H9 (cell line): ENCODE measurements at regions not wholly inside any gene's neighbourhood (a gene's known extent, or its start where the extent isn't known, plus 50 kb on each side); places are given as distances from the start of the nearest gene placed in this dataset.

Experiments
- DNase-seq: peaks from one replicate; pipeline ENCODE4 v3.0.0-alpha.2; 2017
- H2AFZ ChIP-seq: one replicate; pipeline ENCODE4 v1.6.1; 2013; ENCODE audit warnings: mild to moderate bottlenecking, low read length, control low read depth, moderate library complexity
- H2AK5ac ChIP-seq: 2 replicates; pipeline ENCODE4 v1.6.1; 2013; ENCODE audit warnings: low read length, control low read depth, mixed read lengths; ENCODE audit not compliant: insufficient read length
- H2BK120ac ChIP-seq: one replicate; pipeline ENCODE4 v1.6.1; 2013; ENCODE audit warnings: low read depth, mild to moderate bottlenecking, low read length, control low read depth, inconsistent platforms; ENCODE audit not compliant: poor library complexity, severe bottlenecking
- H2BK12ac ChIP-seq: 2 replicates; pipeline ENCODE4 v1.6.1; 2013; ENCODE audit warnings: low read length, control low read depth, mixed read lengths, low read depth; ENCODE audit not compliant: insufficient read length
- H2BK15ac ChIP-seq: 2 replicates; pipeline ENCODE4 v1.6.1; 2013; ENCODE audit warnings: low read depth, low read length, control low read depth
- H2BK20ac ChIP-seq: one replicate; pipeline ENCODE4 v1.6.1; 2013; ENCODE audit warnings: low read depth, mild to moderate bottlenecking, low read length, control low read depth, inconsistent platforms; ENCODE audit not compliant: poor library complexity, severe bottlenecking
- H2BK5ac ChIP-seq: 2 replicates; pipeline ENCODE4 v1.6.1; 2013; ENCODE audit warnings: low read length, control low read depth, mixed read lengths; ENCODE audit not compliant: insufficient read length
- H3K14ac ChIP-seq: 2 replicates; pipeline ENCODE4 v1.6.1; 2013; ENCODE audit warnings: low read length, control low read depth; ENCODE audit not compliant: insufficient read depth
- H3K18ac ChIP-seq: 2 replicates; pipeline ENCODE4 v1.6.1; 2013; ENCODE audit warnings: low read depth, mild to moderate bottlenecking, mixed read lengths, low read length, control low read depth; ENCODE audit not compliant: insufficient read length
- H3K23ac ChIP-seq: 2 replicates; pipeline ENCODE4 v1.6.1; 2013; ENCODE audit warnings: low read length, control low read depth, mixed read lengths, low read depth; ENCODE audit not compliant: insufficient read length
- H3K23me2 ChIP-seq: 2 replicates; pipeline ENCODE4 v1.6.1; 2013; ENCODE audit warnings: low read depth, mild to moderate bottlenecking, mixed read lengths, low read length, control low read depth; ENCODE audit not compliant: insufficient read length, poor library complexity, severe bottlenecking
- H3K27ac ChIP-seq: 2 replicates; pipeline ENCODE4 v1.5.1; 2013; ENCODE audit warnings: low read length, control low read depth, mixed read lengths, low read depth; ENCODE audit not compliant: insufficient read length
- H3K27me3 ChIP-seq: 2 replicates; pipeline ENCODE4 v1.6.1; 2013; ENCODE audit warnings: low read length, control low read depth, inconsistent platforms; ENCODE audit not compliant: insufficient read depth
- H3K4ac ChIP-seq: 2 replicates; pipeline ENCODE4 v1.6.1; 2013; ENCODE audit warnings: low read depth, mild to moderate bottlenecking, control low read depth, inconsistent platforms, low read length, moderate library complexity
- H3K4me1 ChIP-seq: 2 replicates; pipeline ENCODE4 v1.6.1; 2013; ENCODE audit warnings: low read length, control low read depth, inconsistent platforms; ENCODE audit not compliant: insufficient read depth
- H3K4me2 ChIP-seq: 2 replicates; pipeline ENCODE4 v1.6.1; 2013; ENCODE audit warnings: low read length, control low read depth, mixed read lengths; ENCODE audit not compliant: insufficient read length, insufficient read depth
- H3K56ac ChIP-seq: 2 replicates; pipeline ENCODE4 v1.6.1; 2013; ENCODE audit warnings: low read depth, mild to moderate bottlenecking, mixed read lengths, low read length, control low read depth; ENCODE audit not compliant: insufficient read length
- H3K79me1 ChIP-seq: 2 replicates; pipeline ENCODE4 v1.6.1; 2013; ENCODE audit warnings: low read depth, mild to moderate bottlenecking, moderate library complexity, low read length, control low read depth, inconsistent platforms; ENCODE audit not compliant: insufficient read depth, poor library complexity, severe bottlenecking
- H3K79me2 ChIP-seq: 2 replicates; pipeline ENCODE4 v1.6.1; 2013; ENCODE audit warnings: low read length, control low read depth, inconsistent platforms; ENCODE audit not compliant: insufficient read depth
- H3K9ac ChIP-seq: 2 replicates; pipeline ENCODE4 v1.6.1; 2013; ENCODE audit warnings: low read length, control low read depth, mixed read lengths; ENCODE audit not compliant: insufficient read length; ENCODE audit errors: extremely low read depth
- H3K9me3 ChIP-seq: one replicate; pipeline ENCODE4 v1.6.1; 2013; ENCODE audit warnings: low read depth, low read length, inconsistent platforms; ENCODE audit not compliant: control insufficient read depth
- H3T11ph ChIP-seq: one replicate; pipeline ENCODE4 v1.6.1; 2013; ENCODE audit warnings: mild to moderate bottlenecking, low read length, control low read depth, inconsistent platforms
- H4K20me1 ChIP-seq: one replicate; pipeline ENCODE4 v1.6.1; 2013; ENCODE audit not compliant: control insufficient read depth, insufficient read length, insufficient read depth
- H4K5ac ChIP-seq: 2 replicates; pipeline ENCODE4 v1.6.1; 2013; ENCODE audit warnings: low read depth, mild to moderate bottlenecking, mixed read lengths, low read length, control low read depth; ENCODE audit not compliant: insufficient read length
- H4K8ac ChIP-seq: replicated peaks from 2 replicates; pipeline ENCODE4 v1.6.1; 2013; ENCODE audit warnings: low read length, control low read depth, mixed read lengths, low read depth; ENCODE audit not compliant: insufficient read length
- H4K91ac ChIP-seq: 2 replicates; pipeline ENCODE4 v1.6.1; 2013; ENCODE audit warnings: low read depth, mild to moderate bottlenecking, moderate library complexity, mixed read lengths, low read length, control low read depth; ENCODE audit not compliant: insufficient read length
- H3K27ac Mint-ChIP-seq, 3 experiments: 2 replicates in 2 of 3; 3 replicates in 1 of 3; pipeline ENCODE4 v1.8.0; 2020 to 2021; ENCODE audit warnings: mixed read lengths in 3 of 3, mild to moderate bottlenecking in 1 of 3, moderate library complexity in 1 of 3
- H3K27me3 Mint-ChIP-seq: 2 replicates; pipeline ENCODE4 v1.8.0; 2021; ENCODE audit warnings: low read depth, mild to moderate bottlenecking, moderate library complexity, mixed read lengths
- H3K36me3 Mint-ChIP-seq, 3 experiments: 2 replicates in 2 of 3; 3 replicates in 1 of 3; pipeline ENCODE4 v1.8.0; 2020 to 2021; ENCODE audit warnings: low read depth in 3 of 3, mixed read lengths in 3 of 3; ENCODE audit not compliant: insufficient read depth in 1 of 3
- H3K4me1 Mint-ChIP-seq, 2 experiments: 2 replicates each; pipeline ENCODE4 v1.8.0; 2020; ENCODE audit warnings: mixed read lengths in 2 of 2
- H3K4me3 Mint-ChIP-seq, 2 experiments: 2 replicates in 1 of 2; 3 replicates in 1 of 2; pipeline ENCODE4 v1.8.0; 2020 to 2021; ENCODE audit warnings: mild to moderate bottlenecking in 2 of 2, mixed read lengths in 2 of 2, moderate library complexity in 1 of 2
- H3K9me3 Mint-ChIP-seq, 2 experiments: 2 replicates in 1 of 2; 3 replicates in 1 of 2; pipeline ENCODE4 v1.8.0; 2020; ENCODE audit warnings: mild to moderate bottlenecking in 2 of 2, mixed read lengths in 2 of 2, moderate library complexity in 1 of 2
- WGBS: extraction: QIAGEN DNeasy Blood & Tissue Kit; methylation state at CpG from one replicate; pipeline ENCODE4 v1.1.7; 2013; ENCODE audit warnings: missing lambda C conversion rate, low lambda C conversion rate, mixed read lengths; ENCODE audit not compliant: insufficient read length; ENCODE audit errors: extremely low coverage; 5-methylcytosine and 5-hydroxymethylcytosine counted together
- TF ChIP-seq, protein P1 (sequence below): fragments of 200-600 bp; sonication (generic); conservative IDR thresholded peaks from 3 replicates; pipeline ENCODE4 v1.8.0; 2021; ENCODE audit warnings: antibody characterized with exemption, mild to moderate bottlenecking

DNA sequence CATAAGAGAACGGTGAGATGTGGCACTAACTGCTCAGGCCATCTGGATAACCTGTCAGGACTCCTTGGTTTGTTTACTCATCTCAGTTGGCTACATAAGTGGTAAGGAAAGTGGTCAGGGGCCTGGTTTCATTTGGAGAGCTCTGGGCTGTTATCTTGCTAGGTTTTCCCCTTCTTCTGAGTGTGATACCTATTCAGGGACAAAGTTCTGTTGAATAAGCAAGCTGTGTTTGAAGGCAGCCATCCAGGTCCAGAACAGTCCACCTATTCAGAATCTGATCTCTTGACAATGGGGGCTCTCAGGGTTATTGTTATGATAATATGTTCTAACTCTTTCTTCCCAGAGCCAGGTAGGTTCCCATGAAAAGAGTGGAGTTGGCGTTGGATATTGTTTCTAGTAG, 194.9 kb downstream of the PAH start:
- H3K9me3 ChIP-seq, result no peaks in the 10 kb centered on the region
- H4K91ac ChIP-seq, result no peak overlapping the region
- no peaks in the 10 kb centered on the region for H3K36me3 Mint-ChIP-seq
- no peak overlapping the region for H4K8ac ChIP-seq
- DNase-seq, result no peak
- no peak overlapping the region for H2AK5ac ChIP-seq
- TF ChIP-seq, protein P1, sequence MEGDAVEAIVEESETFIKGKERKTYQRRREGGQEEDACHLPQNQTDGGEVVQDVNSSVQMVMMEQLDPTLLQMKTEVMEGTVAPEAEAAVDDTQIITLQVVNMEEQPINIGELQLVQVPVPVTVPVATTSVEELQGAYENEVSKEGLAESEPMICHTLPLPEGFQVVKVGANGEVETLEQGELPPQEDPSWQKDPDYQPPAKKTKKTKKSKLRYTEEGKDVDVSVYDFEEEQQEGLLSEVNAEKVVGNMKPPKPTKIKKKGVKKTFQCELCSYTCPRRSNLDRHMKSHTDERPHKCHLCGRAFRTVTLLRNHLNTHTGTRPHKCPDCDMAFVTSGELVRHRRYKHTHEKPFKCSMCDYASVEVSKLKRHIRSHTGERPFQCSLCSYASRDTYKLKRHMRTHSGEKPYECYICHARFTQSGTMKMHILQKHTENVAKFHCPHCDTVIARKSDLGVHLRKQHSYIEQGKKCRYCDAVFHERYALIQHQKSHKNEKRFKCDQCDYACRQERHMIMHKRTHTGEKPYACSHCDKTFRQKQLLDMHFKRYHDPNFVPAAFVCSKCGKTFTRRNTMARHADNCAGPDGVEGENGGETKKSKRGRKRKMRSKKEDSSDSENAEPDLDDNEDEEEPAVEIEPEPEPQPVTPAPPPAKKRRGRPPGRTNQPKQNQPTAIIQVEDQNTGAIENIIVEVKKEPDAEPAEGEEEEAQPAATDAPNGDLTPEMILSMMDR, result no peak
- no peaks in the 10 kb centered on the region for H3K79me2 ChIP-seq
- H3K27me3 Mint-ChIP-seq, result no peaks in the 10 kb centered on the region
- H3K23me2 ChIP-seq, result no peaks in the 10 kb centered on the region
- no peaks in the 10 kb centered on the region for H3K9me3 Mint-ChIP-seq
- no peaks in the 10 kb centered on the region for H4K20me1 ChIP-seq
- no peak overlapping the region; a peak in 1 of 5 replicates for H3K4me3 Mint-ChIP-seq
- no peak overlapping the region for H3K9ac ChIP-seq
- H3K27ac ChIP-seq, result no peak overlapping the region
- H3K27me3 ChIP-seq, result no peaks in the 10 kb centered on the region
- H2BK5ac ChIP-seq, result no peak overlapping the region
- no peak overlapping the region for H4K5ac ChIP-seq
- H3K56ac ChIP-seq, result no peak overlapping the region
- no peak overlapping the region for H3K4me2 ChIP-seq
- H3K4ac ChIP-seq, result no peak overlapping the region
- no CpG with 5 or more reads among the region's 2 CpGs for WGBS
- H2BK20ac ChIP-seq, result no peak overlapping the region
- no peak overlapping the region for H3K14ac ChIP-seq
- no peak overlapping the region for H3K23ac ChIP-seq
- peaks cover 9 to 10% of the 10 kb centered on the region in 2 experiments for H3K4me1 Mint-ChIP-seq
- no peak overlapping the region for H2BK15ac ChIP-seq
- H3T11ph ChIP-seq, result no peak overlapping the region
- H3K79me1 ChIP-seq, result no peaks in the 10 kb centered on the region
- H2BK120ac ChIP-seq, result no peak overlapping the region
- H3K27ac Mint-ChIP-seq, result peak overlapping the region; percentile 57 to 83 (median 80); a peak in 5 of 7 replicates
- H2AFZ ChIP-seq, result no peak overlapping the region
- peaks cover 3% of the 10 kb centered on the region; the same call in 1 of the 2 replicates for H3K4me1 ChIP-seq
- H2BK12ac ChIP-seq, result no peak overlapping the region
- H3K18ac ChIP-seq, result no peak overlapping the region
